ENCODE measurements at regions not wholly inside any gene's neighbourhood (a gene's known extent, or its start where the extent isn't known, plus 50 kb on each side); places are given as distances from the start of the nearest gene placed in this dataset.

- no peak for TF ChIP-seq CTCF (conservative IDR thresholded peaks at IDR 0.05)
- TF ChIP-seq EZH2 (IDR thresholded peaks at IDR 0.05; ENCODE audit: low read depth) = no peak
Measured at GRCh38 chr3:76859596-76859995, 180.3 kb upstream of the ROBO2 start.

Data from PC-9 (cell line).